ENCODE measurements at regions not wholly inside any gene's neighbourhood (a gene's known extent, or its start where the extent isn't known, plus 50 kb on each side); places are given as distances from the start of the nearest gene placed in this dataset.

- no peak for DNase-seq (ENCODE audit: low spot score)
- Mint-ChIP-seq H3K27me3 (ENCODE audit: low read depth) (peaks cover 5% of the 10 kb centered on the region), H3K36me3 (ENCODE audit: low read depth) (no peaks in the 10 kb centered on the region), H3K4me1 (ENCODE audit: low read depth) (peaks cover 15% of the 10 kb centered on the region), H3K27ac (no peak overlapping the region), H3K9me3 (no peaks in the 10 kb centered on the region), H3K4me3 (no peak overlapping the region)
These were observed 77.2 kb upstream of the ARID1B start for GRCh38 chr6:156699935-156700334.

GRCh38 chr6:156699017-156699421 is 78.2 kb upstream of the ARID1B start:
- Mint-ChIP-seq H3K27me3 (ENCODE audit: low read depth) (peaks cover 5% of the 10 kb centered on the region), H3K27ac (no peak overlapping the region), H3K4me3 (no peak overlapping the region), H3K9me3 (no peaks in the 10 kb centered on the region), H3K4me1 (ENCODE audit: low read depth) (peaks cover 17% of the 10 kb centered on the region), H3K36me3 (ENCODE audit: low read depth) (no peaks in the 10 kb centered on the region)
- no peak for DNase-seq (ENCODE audit: low spot score)

GRCh38 chr6:156698239-156699016 is 78.8 kb upstream of the ARID1B start:
- H3K36me3 Mint-ChIP-seq (ENCODE audit: low read depth) = no peaks in the 10 kb centered on the region
- no peak overlapping the region for H3K27ac Mint-ChIP-seq
- no peaks in the 10 kb centered on the region for H3K9me3 Mint-ChIP-seq
- no peak for DNase-seq (ENCODE audit: low spot score)
- peaks cover 17% of the 10 kb centered on the region for H3K4me1 Mint-ChIP-seq (ENCODE audit: low read depth)
- H3K27me3 Mint-ChIP-seq (ENCODE audit: low read depth) = peaks cover 5% of the 10 kb centered on the region
- no peak overlapping the region for H3K4me3 Mint-ChIP-seq

- no peak overlapping the region for H3K27ac Mint-ChIP-seq
- H3K27me3 Mint-ChIP-seq (ENCODE audit: low read depth) = peaks cover 5% of the 10 kb centered on the region
- H3K36me3 Mint-ChIP-seq (ENCODE audit: low read depth) = no peaks in the 10 kb centered on the region
- no peak for DNase-seq (ENCODE audit: low spot score)
- H3K9me3 Mint-ChIP-seq = no peaks in the 10 kb centered on the region
- H3K4me3 Mint-ChIP-seq = no peak overlapping the region
- peaks cover 17% of the 10 kb centered on the region for H3K4me1 Mint-ChIP-seq (ENCODE audit: low read depth)
These were observed 79.8 kb upstream of the ARID1B start for GRCh38 chr6:156697225-156697830.

GRCh38 chr6:156695742-156696141 is 81.4 kb upstream of the ARID1B start:
- peaks cover 5% of the 10 kb centered on the region for H3K27me3 Mint-ChIP-seq (ENCODE audit: low read depth)
- no peaks in the 10 kb centered on the region for H3K9me3 Mint-ChIP-seq
- no peak overlapping the region for H3K27ac Mint-ChIP-seq
- H3K4me1 Mint-ChIP-seq (ENCODE audit: low read depth) = peaks cover 17% of the 10 kb centered on the region
- no peak for DNase-seq (ENCODE audit: low spot score)
- H3K4me3 Mint-ChIP-seq = no peak overlapping the region
- no peaks in the 10 kb centered on the region for H3K36me3 Mint-ChIP-seq (ENCODE audit: low read depth)

- H3K4me1 Mint-ChIP-seq (ENCODE audit: low read depth) = peaks cover 17% of the 10 kb centered on the region
- H3K27ac Mint-ChIP-seq = no peak overlapping the region
- H3K9me3 Mint-ChIP-seq = no peaks in the 10 kb centered on the region
- H3K36me3 Mint-ChIP-seq (ENCODE audit: low read depth) = no peaks in the 10 kb centered on the region
- no peak for DNase-seq (ENCODE audit: low spot score)
- no peak overlapping the region for H3K4me3 Mint-ChIP-seq
- H3K27me3 Mint-ChIP-seq (ENCODE audit: low read depth) = peaks cover 5% of the 10 kb centered on the region
These were observed 82.5 kb upstream of the ARID1B start for GRCh38 chr6:156694679-156695078.

GRCh38 chr6:156691018-156691417 is 86.2 kb upstream of the ARID1B start:
- Mint-ChIP-seq H3K36me3 (ENCODE audit: low read depth) (no peaks in the 10 kb centered on the region), H3K27ac (no peak overlapping the region), H3K27me3 (ENCODE audit: low read depth) (peaks cover 3% of the 10 kb centered on the region), H3K9me3 (no peaks in the 10 kb centered on the region), H3K4me1 (ENCODE audit: low read depth) (peaks cover 11% of the 10 kb centered on the region), H3K4me3 (no peak overlapping the region)
- DNase-seq (ENCODE audit: low spot score) = no peak

GRCh38 chr6:156689656-156690055 is 87.5 kb upstream of the ARID1B start:
- H3K4me1 Mint-ChIP-seq (ENCODE audit: low read depth) = peaks cover 16% of the 10 kb centered on the region
- H3K36me3 Mint-ChIP-seq (ENCODE audit: low read depth) = no peaks in the 10 kb centered on the region
- no peak for DNase-seq (ENCODE audit: low spot score)
- no peaks in the 10 kb centered on the region for H3K9me3 Mint-ChIP-seq
- no peak overlapping the region for H3K4me3 Mint-ChIP-seq
- H3K27ac Mint-ChIP-seq = no peak overlapping the region
- peaks cover 11% of the 10 kb centered on the region for H3K27me3 Mint-ChIP-seq (ENCODE audit: low read depth)

GRCh38 chr6:156688620-156688971 is 88.6 kb upstream of the ARID1B start:
- H3K27ac Mint-ChIP-seq = no peak overlapping the region

GRCh38 chr6:156687789-156688619 is 89.2 kb upstream of the ARID1B start:
- Mint-ChIP-seq H3K27ac (peak overlapping the region; percentile 82), H3K4me3 (peak overlapping the region; percentile 80), H3K4me1 (ENCODE audit: low read depth) (peaks cover 14% of the 10 kb centered on the region), H3K36me3 (ENCODE audit: low read depth) (no peaks in the 10 kb centered on the region), H3K27me3 (ENCODE audit: low read depth) (peaks cover 15% of the 10 kb centered on the region), H3K9me3 (no peaks in the 10 kb centered on the region)
- peak; percentile 4 for DNase-seq (ENCODE audit: low spot score)

More at GRCh38 chr6:156688620-156688971, 88.6 kb upstream of the ARID1B start:
- Mint-ChIP-seq H3K36me3 (ENCODE audit: low read depth) (no peaks in the 10 kb centered on the region), H3K27me3 (ENCODE audit: low read depth) (peaks cover 12% of the 10 kb centered on the region), H3K4me3 (peak overlapping the region; percentile 80), H3K9me3 (no peaks in the 10 kb centered on the region), H3K4me1 (ENCODE audit: low read depth) (peaks cover 14% of the 10 kb centered on the region)
- no peak for DNase-seq (ENCODE audit: low spot score)

GRCh38 chr6:156686995-156687788 is 90.0 kb upstream of the ARID1B start:
- Mint-ChIP-seq H3K36me3 (ENCODE audit: low read depth) (no peaks in the 10 kb centered on the region), H3K4me1 (ENCODE audit: low read depth) (peaks cover 14% of the 10 kb centered on the region), H3K4me3 (peak overlapping the region; percentile 92), H3K9me3 (no peaks in the 10 kb centered on the region), H3K27ac (peak overlapping the region; percentile 92), H3K27me3 (ENCODE audit: low read depth) (peaks cover 19% of the 10 kb centered on the region)
- DNase-seq (ENCODE audit: low spot score) = peak; percentile 81

GRCh38 chr6:156686301-156686994 is 90.7 kb upstream of the ARID1B start:
- Mint-ChIP-seq H3K27me3 (ENCODE audit: low read depth) (peaks cover 22% of the 10 kb centered on the region), H3K9me3 (no peaks in the 10 kb centered on the region), H3K27ac (peak overlapping the region; percentile 92), H3K36me3 (ENCODE audit: low read depth) (no peaks in the 10 kb centered on the region), H3K4me1 (ENCODE audit: low read depth) (peaks cover 14% of the 10 kb centered on the region), H3K4me3 (peak overlapping the region; percentile 92)
- peak; percentile 29 for DNase-seq (ENCODE audit: low spot score)

GRCh38 chr6:156685823-156686222 is 91.4 kb upstream of the ARID1B start:
- no peak for DNase-seq (ENCODE audit: low spot score)
- Mint-ChIP-seq H3K27me3 (ENCODE audit: low read depth) (peaks cover 22% of the 10 kb centered on the region), H3K4me3 (peak overlapping the region; percentile 92), H3K9me3 (no peaks in the 10 kb centered on the region), H3K27ac (no peak overlapping the region), H3K4me1 (ENCODE audit: low read depth) (peaks cover 14% of the 10 kb centered on the region), H3K36me3 (ENCODE audit: low read depth) (no peaks in the 10 kb centered on the region)
